Coronary artery (tissue), 2 donors: ENCODE measurements at regions not wholly inside any gene's neighbourhood (a gene's known extent, or its start where the extent isn't known, plus 50 kb on each side); places are given as distances from the start of the nearest gene placed in this dataset.

Experiments
- DNase-seq: peaks from one replicate; pipeline ENCODE4 v3.0.0-alpha.2; 2017; ENCODE audit warnings: low spot score
- H3K27ac ChIP-seq, 2 donors: fragments of 200-600 bp; sonication (generic); one replicate each; pipeline ENCODE4 v1.5.1; 2016 to 2019
- H3K4me3 ChIP-seq: fragments of 200-600 bp; sonication (generic); 2 replicates; pipeline ENCODE4 v1.5.1; 2016; ENCODE audit warnings: mild to moderate bottlenecking, moderate library complexity
- CTCF ChIP-seq: fragments of 200-600 bp; sonication (generic); IDR thresholded peaks from one replicate; pipeline ENCODE4 v1.5.1; 2019; ENCODE audit warnings: antibody characterized with exemption

DNA sequence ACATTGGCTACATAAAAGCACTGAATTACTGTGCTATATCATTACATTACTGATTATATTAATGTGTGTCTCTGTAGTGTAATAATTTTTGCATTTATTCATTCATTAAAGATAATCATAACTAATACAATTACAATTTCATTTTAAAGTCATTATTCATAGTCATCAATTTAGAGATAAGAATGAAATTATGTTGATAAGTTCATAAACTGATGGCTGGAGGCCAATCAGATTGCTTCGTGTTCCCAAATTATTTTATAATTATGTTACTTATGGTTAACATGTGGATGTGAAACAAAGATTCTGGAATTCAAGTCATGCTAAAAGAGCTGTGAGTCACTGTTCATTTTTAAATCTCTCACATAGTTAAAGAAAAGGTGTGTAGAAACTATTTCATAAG, 223.4 kb upstream of the HAND2 start:
- DNase-seq, result no peak
- no peak for TF ChIP-seq CTCF
- H3K27ac ChIP-seq, result no peak overlapping the region
- H3K4me3 ChIP-seq, result no peak overlapping the region

GRCh38 chr4:173752610-173753230, 222.7 kb upstream of the HAND2 start:
- Histone ChIP-seq H3K4me3 (no peak overlapping the region), H3K27ac (no peak overlapping the region)
- no peak for TF ChIP-seq CTCF
- no peak for DNase-seq

DNA sequence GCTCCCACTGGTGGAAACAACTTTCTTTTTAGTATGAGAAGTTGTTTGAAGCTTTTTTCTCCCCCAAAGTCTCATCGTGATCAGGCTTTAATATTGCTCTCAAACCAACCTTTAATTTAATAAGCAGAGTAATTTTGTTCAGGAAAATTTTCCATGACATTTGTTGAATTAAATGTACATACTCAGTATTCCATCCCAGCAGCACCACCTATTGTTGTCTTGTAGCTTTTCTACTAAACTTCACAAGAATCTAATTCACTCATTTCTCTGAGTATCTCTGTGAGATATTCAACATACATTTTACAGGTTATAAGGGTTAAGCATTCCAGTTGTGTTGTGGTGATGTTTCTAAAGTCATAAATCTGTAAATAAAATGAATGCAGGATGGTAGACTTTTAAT, 218.3 kb upstream of the HAND2 start:
- TF ChIP-seq CTCF, result no peak
- Histone ChIP-seq H3K27ac (no peak overlapping the region), H3K4me3 (no peak overlapping the region)
- DNase-seq, result no peak

GRCh38 chr4:173747537-173748257, 217.7 kb upstream of the HAND2 start:
- no peak for DNase-seq
- TF ChIP-seq CTCF, result no peak
- Histone ChIP-seq H3K4me3 (no peak overlapping the region), H3K27ac (no peak overlapping the region)

DNA sequence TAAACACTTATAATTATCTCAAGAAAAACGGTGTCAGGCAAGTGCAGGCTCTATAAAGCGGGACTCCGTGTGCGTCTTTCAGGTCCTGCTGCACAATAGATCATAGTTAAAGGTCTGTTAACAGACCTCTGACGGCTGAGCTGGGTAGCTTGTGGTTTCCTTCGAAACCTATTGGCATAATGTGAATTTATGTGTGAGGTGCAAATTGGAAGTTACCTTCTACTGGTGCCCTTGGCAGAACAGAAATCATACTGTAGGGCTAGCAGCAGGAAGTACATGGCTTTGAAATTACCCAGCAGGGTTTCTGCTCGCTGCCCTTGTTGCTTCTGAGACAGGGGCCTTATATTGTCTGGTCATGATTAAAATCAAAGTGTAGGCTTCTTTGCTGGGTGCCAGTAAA, 216.4 kb upstream of the HAND2 start:
- Histone ChIP-seq H3K4me3 (no peak overlapping the region), H3K27ac (no peak overlapping the region)
- DNase-seq, result no peak
- no peak for TF ChIP-seq CTCF

DNA sequence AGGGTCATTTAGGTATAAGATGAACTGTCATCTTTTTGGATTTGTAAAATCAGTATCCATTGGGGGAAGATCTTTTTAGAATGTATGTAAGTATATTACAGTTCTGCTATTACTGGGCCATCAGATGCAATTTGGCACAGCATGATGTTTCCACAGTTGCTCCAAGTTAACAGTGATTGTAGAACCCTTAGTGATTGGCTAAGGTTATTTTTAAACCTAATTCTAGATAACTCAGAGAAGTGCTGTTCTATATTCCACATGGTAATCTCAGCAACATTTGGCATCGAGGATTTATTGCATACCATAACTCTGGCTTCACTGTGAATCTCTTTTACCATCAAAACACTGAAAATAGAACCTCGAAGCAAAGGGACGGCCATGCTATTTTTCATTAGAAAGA, 215.7 kb upstream of the HAND2 start:
- TF ChIP-seq CTCF, result no peak
- DNase-seq, result no peak
- Histone ChIP-seq H3K4me3 (no peak overlapping the region), H3K27ac (no peak overlapping the region)

DNA sequence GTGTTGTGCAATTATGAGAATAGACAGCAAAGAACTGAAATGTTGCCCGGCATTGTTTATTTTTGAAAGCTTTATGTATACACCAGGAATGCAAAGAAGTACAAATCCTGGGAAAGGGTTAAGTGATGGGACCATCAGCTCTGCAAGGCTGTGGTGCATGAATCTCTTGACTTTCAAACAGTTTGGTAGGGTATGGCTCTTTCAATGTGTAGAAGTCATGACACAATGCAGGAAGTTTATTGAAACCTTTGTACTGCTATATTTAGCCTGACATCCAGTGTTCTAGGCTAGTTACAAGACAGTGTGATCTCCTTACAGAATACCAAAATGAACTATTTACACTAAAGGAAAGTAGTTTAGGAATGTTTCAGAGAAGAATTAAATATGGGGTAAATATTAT, 206.8 kb upstream of the HAND2 start:
- DNase-seq, result no peak
- TF ChIP-seq CTCF, result no peak
- Histone ChIP-seq H3K27ac (no peak overlapping the region), H3K4me3 (no peak overlapping the region)
